Fibroblast of pulmonary artery (primary cell): ENCODE measurements at regions not wholly inside any gene's neighbourhood (a gene's known extent, or its start where the extent isn't known, plus 50 kb on each side); places are given as distances from the start of the nearest gene placed in this dataset.

Source experiments
- DNase-seq: peaks from one replicate; pipeline ENCODE4 v3.0.0-alpha.2; 2010; ENCODE audit warnings: low read depth
- H3K4me3 ChIP-seq: replicated peaks from 2 replicates; pipeline ENCODE4 v1.5.1; 2011; ENCODE audit warnings: low read depth, mild to moderate bottlenecking, control low read depth, low read length, moderate library complexity
- CTCF ChIP-seq: IDR thresholded peaks from 2 replicates; pipeline ENCODE4 v1.5.1; 2011; ENCODE audit warnings: mild to moderate bottlenecking, control low read depth, low read length, inconsistent platforms; ENCODE audit errors: missing control alignments

GRCh38 chrX:4265036-4265435 is 551.6 kb upstream of the PRKX start:
- DNase-seq, result no peak
- H3K4me3 ChIP-seq, result no peak overlapping the region
- no peak for TF ChIP-seq CTCF

GRCh38 chrX:4263030-4263803 is 549.8 kb upstream of the PRKX start:
- TF ChIP-seq CTCF, result no peak
- no peak for DNase-seq
- H3K4me3 ChIP-seq, result no peak overlapping the region

- H3K4me3 ChIP-seq, result no peak overlapping the region
- no peak for TF ChIP-seq CTCF
- no peak for DNase-seq
Measured at GRCh38 chrX:4253092-4253491, 539.6 kb upstream of the PRKX start.

- H3K4me3 ChIP-seq, result no peak overlapping the region
- no peak for TF ChIP-seq CTCF
- DNase-seq, result no peak
Measured at GRCh38 chrX:4249401-4249800, 536.0 kb upstream of the PRKX start.

- no peak overlapping the region for H3K4me3 ChIP-seq
- DNase-seq, result no peak
- no peak for TF ChIP-seq CTCF
Measured at GRCh38 chrX:4243759-4244158, 530.3 kb upstream of the PRKX start.

- no peak for DNase-seq
- TF ChIP-seq CTCF, result no peak
- H3K4me3 ChIP-seq, result no peak overlapping the region
Measured at GRCh38 chrX:4240541-4241194, 527.2 kb upstream of the PRKX start.
